T47D (cell line): ENCODE measurements at regions not wholly inside any gene's neighbourhood (a gene's known extent, or its start where the extent isn't known, plus 50 kb on each side); places are given as distances from the start of the nearest gene placed in this dataset.
"Not testable (repeated sequence)": the region's sequence is repeated elsewhere in the genome, so short reads cannot be mapped to it uniquely, and the experiment has no call there.

Experiments
- DNase-seq, 2 experiments: peaks; one replicate each; pipeline versions ENCODE4 v3.0.0 to v3.0.0-alpha.2; 2011 to 2012; ENCODE audit warnings: low read depth in 1 of 2, low spot score in 1 of 2
- JUND ChIP-seq: IDR thresholded peaks from 2 replicates; pipeline ENCODE4 v1.6.1; 2012; ENCODE audit warnings: low read depth
- in situ Hi-C: cut with HindIII; loops from 2 replicates; pipeline ENCODE4 v1.10.0; 2016; ENCODE audit warnings: low sequenced_read_pairs, low pct_unique_long_range_greater_than_20kb

DNA sequence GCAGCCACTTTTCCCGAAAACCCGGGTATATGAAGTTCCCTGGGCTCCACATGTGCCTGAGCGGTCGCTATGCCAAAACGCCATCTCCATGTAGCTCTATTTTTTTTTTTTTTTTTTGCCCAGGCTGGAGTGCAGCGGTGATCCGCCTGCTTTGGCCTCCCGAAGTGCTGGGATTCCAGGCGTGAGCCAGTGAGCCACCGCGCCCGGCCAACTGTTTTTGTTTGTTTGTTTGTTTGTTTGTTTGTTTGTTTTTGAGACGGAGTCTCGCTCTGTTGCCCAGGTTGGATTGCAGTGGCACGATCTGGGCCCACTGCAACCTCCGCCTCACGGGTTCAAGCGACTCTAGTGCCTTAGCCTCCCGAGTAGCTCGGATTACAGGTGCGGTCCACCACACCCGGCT is 237.5 kb upstream of the IRAK1BP1 start:
- TF ChIP-seq JUND: no peak
- DNase-seq: no peak
- in situ Hi-C loops: no loop called here

DNA sequence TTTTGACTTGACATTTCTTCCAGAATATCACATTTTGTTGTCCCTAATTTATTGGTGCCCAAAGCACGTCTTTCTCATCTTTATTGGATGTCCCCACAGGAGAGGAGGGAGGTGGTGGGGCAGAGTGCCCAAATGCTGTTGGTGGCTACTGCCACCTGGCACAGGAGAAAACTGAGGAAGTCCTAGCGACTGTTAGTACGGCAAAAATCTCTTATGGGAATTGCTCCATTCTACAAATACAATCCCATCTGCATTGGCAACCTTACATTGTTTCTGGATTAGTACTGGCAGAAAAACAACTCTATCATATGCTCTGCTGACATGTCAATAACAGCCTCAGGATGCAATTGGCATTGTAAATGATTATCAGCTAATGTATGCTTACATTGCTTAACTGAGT is 235.4 kb upstream of the IRAK1BP1 start:
- DNase-seq: peak in 1 of 2 experiments; percentile 12
- TF ChIP-seq JUND: no peak
- in situ Hi-C loops: no loop called here

DNA sequence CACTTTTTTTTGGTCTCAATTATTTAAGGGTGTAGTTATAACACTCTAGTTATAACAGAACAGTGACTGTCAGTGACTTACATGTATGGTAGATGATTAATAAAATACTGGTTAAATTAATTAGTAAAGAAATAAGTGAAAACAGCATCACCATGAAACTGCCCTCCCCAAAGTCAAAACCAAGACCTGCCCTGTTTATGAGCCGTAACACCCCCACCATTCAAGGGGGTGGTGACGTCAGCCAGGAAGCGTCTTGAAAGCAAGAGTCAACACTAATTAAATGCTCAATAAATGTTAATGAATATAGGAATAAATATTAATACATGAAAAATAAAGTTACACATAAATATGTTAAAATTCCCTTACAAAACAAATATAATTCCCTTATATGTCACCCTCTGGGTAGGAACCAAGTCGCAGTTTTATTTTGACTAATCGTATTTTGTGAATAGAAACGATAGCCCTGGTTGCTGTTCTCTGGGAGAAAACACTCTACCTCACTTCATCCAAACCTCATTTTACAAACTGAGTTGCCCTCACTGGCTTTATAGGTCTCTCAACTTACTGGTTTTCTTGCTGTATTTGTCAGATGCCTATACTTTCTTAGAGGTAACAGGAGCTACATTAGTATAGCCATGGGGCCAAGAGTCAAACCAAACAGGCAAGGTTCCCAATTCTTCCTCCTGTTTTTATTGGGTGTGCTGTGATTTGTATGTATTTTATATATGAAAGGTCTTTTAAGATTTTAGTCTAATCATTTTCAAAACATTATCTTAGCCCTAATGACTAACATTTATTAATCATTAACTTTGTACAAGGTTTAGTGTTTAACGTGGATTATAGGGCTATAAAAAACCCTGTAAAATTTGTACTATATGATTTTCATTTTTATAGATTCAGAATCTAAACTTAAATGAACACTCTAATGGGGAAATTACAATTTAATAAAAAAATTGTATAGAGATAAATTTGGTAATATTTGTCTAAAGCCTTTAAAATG is 227.9 kb upstream of the IRAK1BP1 start:
- no peak for TF ChIP-seq JUND
- DNase-seq: no peak
- in situ Hi-C loops: no loop called here

DNA sequence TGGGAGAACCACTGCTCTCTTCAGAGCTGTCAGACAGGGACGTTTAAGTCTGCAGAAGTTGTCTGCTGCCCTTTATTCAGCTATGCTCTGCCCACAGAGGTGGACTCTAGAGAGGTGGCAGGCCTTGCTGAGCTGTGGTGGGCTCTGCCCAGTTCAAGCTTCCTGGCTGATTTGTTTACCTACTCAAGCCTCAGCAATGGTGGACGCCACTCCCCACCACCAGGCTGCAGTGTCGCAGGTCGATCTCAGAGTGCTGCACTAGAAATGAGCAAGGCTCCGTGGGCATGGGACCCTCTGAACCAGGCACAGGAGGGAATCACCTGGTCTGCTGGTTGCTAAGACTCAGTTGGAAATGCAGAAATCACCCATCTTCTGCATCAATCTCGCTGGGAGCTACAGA is 223.4 kb upstream of the IRAK1BP1 start:
- in situ Hi-C loops, DNase-seq: not testable (repeated sequence)

DNA sequence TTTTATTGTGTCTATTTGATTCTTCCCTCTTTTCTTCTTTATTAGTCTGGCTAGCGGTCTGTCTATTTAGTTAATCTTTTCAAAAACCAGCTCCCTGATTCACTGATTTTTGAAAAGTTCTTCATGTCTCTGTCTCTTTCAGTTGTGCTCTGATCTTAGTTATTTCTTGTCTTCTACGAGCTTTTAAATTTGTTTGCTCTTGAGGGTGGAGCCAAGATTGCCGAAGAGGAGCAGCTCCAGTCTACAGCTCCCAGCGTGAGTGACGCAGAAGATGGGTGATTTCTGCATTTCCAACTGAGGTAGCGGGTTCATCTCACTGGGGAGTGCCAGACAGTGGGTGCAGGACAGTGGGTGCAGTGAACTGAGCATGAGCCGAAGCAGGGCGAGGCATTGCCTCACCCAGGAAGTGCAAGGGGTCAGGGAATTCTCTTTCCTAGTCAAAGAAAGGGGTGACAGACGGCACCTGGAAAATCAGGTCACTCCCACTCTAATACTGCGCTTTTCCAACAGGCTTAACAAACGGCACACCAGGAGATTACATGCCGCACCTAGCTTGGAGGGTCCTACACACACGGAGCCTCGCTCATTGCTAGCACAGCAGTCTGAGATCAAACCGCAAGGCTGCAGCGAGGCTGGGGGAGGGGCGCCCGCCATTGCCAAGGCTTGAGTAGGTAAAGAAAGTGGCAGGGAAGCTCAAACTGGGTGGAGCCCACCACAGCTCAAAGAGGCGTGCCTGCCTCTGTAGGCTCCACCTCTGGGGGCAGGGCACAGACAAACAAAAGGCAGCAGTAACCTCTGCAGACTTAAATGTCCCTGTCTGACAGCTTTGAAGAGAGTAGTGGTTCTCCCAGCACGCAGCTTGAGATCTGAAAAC is 220.6 kb upstream of the IRAK1BP1 start:
- DNase-seq: peak in 1 of 2 experiments; percentile 35
- in situ Hi-C loops: not testable (repeated sequence)

GRCh38 chr6:78665819-78666218 is 201.5 kb upstream of the IRAK1BP1 start:
- in situ Hi-C loops: not testable (repeated sequence)

DNA sequence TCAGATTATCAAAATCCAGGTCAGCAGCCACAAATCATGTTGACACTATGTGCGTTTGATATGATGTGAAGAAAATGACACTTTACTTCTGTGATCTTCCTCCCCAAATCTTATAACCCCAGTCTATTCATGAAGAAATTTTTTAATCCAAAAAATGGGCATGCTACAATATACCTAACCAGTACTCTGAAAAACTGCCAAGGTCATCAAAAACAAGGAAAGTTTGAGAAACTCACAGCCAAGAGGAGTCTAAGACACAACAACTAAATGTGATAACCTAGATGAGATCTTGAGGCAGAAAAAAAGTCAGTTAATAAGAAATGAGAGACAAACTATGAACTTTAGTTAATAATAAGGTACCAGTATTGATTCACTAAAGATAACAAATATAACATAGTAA is 200.6 kb upstream of the IRAK1BP1 start:
- TF ChIP-seq JUND: no peak
- in situ Hi-C loops: no loop called here
- no peak for DNase-seq

More at GRCh38 chr6:78665819-78666218, 201.5 kb upstream of the IRAK1BP1 start:
- not testable (repeated sequence) for DNase-seq

GRCh38 chr6:78670156-78670555 is 197.2 kb upstream of the IRAK1BP1 start:
- no peak for TF ChIP-seq JUND
- in situ Hi-C loops: no loop called here
- no peak for DNase-seq

GRCh38 chr6:78670802-78671201 is 196.5 kb upstream of the IRAK1BP1 start:
- in situ Hi-C loops: no loop called here
- DNase-seq: peak in 1 of 2 experiments; percentile 8
- TF ChIP-seq JUND: no peak

- in situ Hi-C loops: not testable (repeated sequence)
- peak in 1 of 2 experiments; percentile 88 for DNase-seq
Measured at GRCh38 chr6:78676069-78677007, 191.0 kb upstream of the IRAK1BP1 start.

GRCh38 chr6:78688668-78689067 is 178.7 kb upstream of the IRAK1BP1 start:
- no peak for DNase-seq
- no peak for TF ChIP-seq JUND
- in situ Hi-C loops: no loop called here

GRCh38 chr6:78693835-78694234 is 173.5 kb upstream of the IRAK1BP1 start:
- DNase-seq: peak in 1 of 2 experiments; percentile 6
- no peak for TF ChIP-seq JUND
- in situ Hi-C loops: no loop called here

DNA sequence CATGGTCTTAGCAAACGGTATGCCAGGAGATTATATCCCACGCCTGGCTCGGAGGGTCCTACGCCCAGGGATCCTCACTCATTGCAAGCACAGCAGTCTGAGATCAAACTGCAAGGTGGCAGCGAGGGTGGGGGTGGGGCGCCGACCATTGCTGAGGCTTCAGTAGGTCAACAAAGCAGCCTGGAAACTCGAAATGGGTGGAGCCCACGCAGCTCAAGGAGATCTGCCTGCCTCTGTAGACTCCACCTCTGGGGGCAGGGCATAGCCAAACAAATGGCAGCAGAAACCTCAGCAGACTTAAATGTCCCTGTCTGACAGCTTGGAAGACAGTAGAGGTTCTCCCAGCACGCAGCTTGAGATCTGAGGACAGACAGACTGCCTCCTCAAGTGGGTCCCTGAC is 172.7 kb upstream of the IRAK1BP1 start:
- peak in 1 of 2 experiments; percentile 11 for DNase-seq
- in situ Hi-C loops: not testable (repeated sequence)
